ENCODE measurements at regions not wholly inside any gene's neighbourhood (a gene's known extent, or its start where the extent isn't known, plus 50 kb on each side); places are given as distances from the start of the nearest gene placed in this dataset.

DNA sequence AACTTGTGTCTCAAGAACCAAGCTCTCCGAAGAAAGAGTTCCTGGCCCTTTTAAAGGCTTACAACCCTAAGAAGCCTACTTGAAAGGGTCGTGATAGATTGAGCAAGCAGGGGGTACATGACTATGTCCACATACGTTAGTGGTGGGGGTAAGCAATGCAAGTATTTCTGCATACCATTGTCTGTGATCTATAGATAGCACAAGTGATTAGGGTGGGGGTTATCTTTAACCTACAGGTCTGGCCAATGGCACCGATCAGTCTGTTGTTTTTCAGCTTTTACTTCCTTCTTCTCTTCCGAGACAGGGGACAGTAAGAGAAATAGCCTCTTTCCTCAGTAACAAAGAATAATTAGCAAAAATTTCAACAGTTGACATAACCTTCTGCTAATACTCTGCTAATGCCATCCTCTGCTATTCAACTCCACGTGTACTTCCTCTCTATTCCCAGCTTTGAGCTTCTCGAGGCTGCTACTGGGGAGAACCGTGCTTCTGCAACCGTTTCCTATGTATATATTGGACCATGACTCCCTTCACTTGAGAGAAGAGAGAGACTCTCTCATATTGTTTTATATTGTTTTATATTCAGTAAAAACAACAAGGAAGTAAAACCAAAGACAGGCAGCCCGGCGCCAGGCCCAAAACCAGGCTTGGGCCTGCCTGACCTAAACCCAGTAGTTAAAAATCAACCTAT, 727.7 kb upstream of the NCAM2 start:
- CTCF ChIA-PET, result no interaction called here
- FAIRE-seq (no peak), DNase-seq (ENCODE audit: low read depth, low spot score) (no peak)
- Histone ChIP-seq H3K4me3 (replicated peaks in 1 of 3; ENCODE audit: insufficient read depth in 1 of 3, low read depth in 1 of 3, low read length in 3 of 3) (no peak overlapping the region), H4K20me1 (replicated peaks; ENCODE audit: control insufficient read depth, extremely low read depth, insufficient read depth, low read length) (no peaks in the 10 kb centered on the region), H3K27me3 (ENCODE audit: control insufficient read depth in 2 of 2, insufficient read depth in 2 of 2, low read length in 2 of 2) (no peaks in the 10 kb centered on the region), H3K9me3 (replicated peaks; ENCODE audit: control insufficient read depth, insufficient read depth, low read length) (no peaks in the 10 kb centered on the region), H3K9me1 (replicated peaks; ENCODE audit: control insufficient read depth, extremely low read depth, insufficient read depth, low read length) (no peaks in the 10 kb centered on the region), H3K79me2 (ENCODE audit: control insufficient read depth, insufficient read depth, low read length) (no peaks in the 10 kb centered on the region), H3K27ac (ENCODE audit: insufficient read depth, low read depth, low read length) (no peak overlapping the region), H2AFZ (ENCODE audit: low read depth, low read length) (no peak overlapping the region), H3K36me3 (ENCODE audit: control insufficient read depth in 2 of 2, extremely low read depth in 1 of 2, insufficient read depth in 2 of 2, low read length in 2 of 2) (no peaks in the 10 kb centered on the region), H3K9ac (replicated peaks; ENCODE audit: extremely low read depth, insufficient read depth, low read length) (no peak overlapping the region), H3K4me2 (ENCODE audit: insufficient read depth, low read length) (no peak overlapping the region), H3K4me1 (ENCODE audit: control insufficient read depth, extremely low read depth, insufficient read depth, low read length) (no peaks in the 10 kb centered on the region)
- TF ChIP-seq EZH2 (IDR thresholded peaks at IDR 0.05; ENCODE audit: borderline replicate concordance, low read depth, low read length, severe bottlenecking) (no peak), POLR2A (IDR thresholded peaks at IDR 0.05; ENCODE audit: low read depth, low read length) (no peak), MYC (IDR thresholded peaks at IDR 0.05; ENCODE audit: low read depth, low read length) (no peak), JUN (IDR thresholded peaks at IDR 0.05; ENCODE audit: borderline replicate concordance, insufficient read depth, insufficient read length, low read depth) (no peak), POLR2AphosphoS5 (IDR thresholded peaks at IDR 0.05; ENCODE audit: insufficient read depth, low read depth, low read length) (no peak), FOS (IDR thresholded peaks at IDR 0.05; ENCODE audit: borderline replicate concordance, insufficient read depth, low read length) (no peak), CTCF (IDR thresholded peaks at IDR 0.05; ENCODE audit: extremely low read depth in 1 of 2, insufficient read depth in 1 of 2, low read depth in 1 of 2, low read length in 2 of 2) (no peak), GATA2 (IDR thresholded peaks at IDR 0.05; ENCODE audit: insufficient read depth, insufficient read length, low read depth, low read length) (no peak)
- TF ChIP-seq, protein P1, sequence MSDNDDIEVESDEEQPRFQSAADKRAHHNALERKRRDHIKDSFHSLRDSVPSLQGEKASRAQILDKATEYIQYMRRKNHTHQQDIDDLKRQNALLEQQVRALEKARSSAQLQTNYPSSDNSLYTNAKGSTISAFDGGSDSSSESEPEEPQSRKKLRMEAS (IDR thresholded peaks at IDR 0.05; ENCODE audit: insufficient read depth, insufficient read length), result no peak
- intact Hi-C loops (cut with micrococcal nuclease) (no loop called here), dilution Hi-C loops (cut with MboI; ENCODE audit: extremely low pct_ligation_motif_present, low sequenced_read_pairs) (no loop called here)
- no TSS peak for BruUV-seq (replicated peaks)
- POLR2A ChIA-PET, result no interaction called here

All from endothelial cell of umbilical vein (primary cell).